Activated CD4-positive, alpha-beta T cell treated with anti-CD3 and anti-CD28 coated beads, Interleukin-10, Interleukin-2, amounts not matched to agents 100 ng/mL and 50 ng/mL, durations not matched to agents 16 hours and 8 hours (primary cell): ENCODE measurements at regions not wholly inside any gene's neighbourhood (a gene's known extent, or its start where the extent isn't known, plus 50 kb on each side); places are given as distances from the start of the nearest gene placed in this dataset.
"Not testable (repeated sequence)": the region's sequence is repeated elsewhere in the genome, so short reads cannot be mapped to it uniquely, and the experiment has no call there.

Experiments used
- DNase-seq: peaks from one replicate; pipeline ENCODE4 v3.0.0-alpha.2; 2020

GRCh38 chr10:109633846-109634245 lies 289.5 kb downstream of the XPNPEP1 start:
- no peak for DNase-seq

DNA sequence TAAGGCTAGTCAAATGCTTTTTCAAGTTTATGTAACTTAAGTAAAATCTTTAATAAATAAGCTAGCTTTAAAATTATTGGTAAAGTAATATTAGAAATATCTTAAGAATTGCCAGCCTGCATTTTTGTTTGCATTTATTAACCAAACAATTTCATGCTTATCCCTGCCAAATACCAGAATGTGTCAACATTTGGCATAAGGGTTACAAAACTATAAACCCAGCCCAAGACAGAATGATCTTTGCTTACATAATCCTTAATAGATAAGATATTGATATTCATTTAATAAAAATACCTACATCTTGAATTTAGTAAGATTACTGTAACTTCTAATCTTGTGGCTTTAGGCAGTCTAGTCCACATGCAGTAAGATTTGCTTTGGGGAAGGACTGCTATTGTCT lies 290.3 kb downstream of the XPNPEP1 start:
- not testable (repeated sequence) for DNase-seq

DNA sequence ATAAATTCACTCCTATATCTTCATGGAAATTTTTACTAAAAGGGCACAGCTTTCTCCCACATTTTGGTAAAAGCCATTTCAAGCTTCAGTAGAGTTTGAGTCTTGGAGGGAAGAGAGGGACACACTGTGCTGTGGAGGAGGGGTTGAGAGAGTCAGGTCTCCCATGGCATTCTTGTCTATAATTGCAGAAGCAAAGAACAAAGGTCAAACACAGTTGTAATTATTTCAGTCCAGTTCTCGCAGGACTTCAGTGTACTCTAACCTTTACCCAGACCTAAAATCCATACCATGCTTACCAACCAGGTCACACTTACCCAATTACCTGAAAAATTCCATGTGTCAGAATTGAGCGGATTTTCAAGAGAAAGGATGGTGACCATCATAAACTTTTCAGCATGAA lies 298.4 kb downstream of the XPNPEP1 start:
- DNase-seq, result no peak

DNA sequence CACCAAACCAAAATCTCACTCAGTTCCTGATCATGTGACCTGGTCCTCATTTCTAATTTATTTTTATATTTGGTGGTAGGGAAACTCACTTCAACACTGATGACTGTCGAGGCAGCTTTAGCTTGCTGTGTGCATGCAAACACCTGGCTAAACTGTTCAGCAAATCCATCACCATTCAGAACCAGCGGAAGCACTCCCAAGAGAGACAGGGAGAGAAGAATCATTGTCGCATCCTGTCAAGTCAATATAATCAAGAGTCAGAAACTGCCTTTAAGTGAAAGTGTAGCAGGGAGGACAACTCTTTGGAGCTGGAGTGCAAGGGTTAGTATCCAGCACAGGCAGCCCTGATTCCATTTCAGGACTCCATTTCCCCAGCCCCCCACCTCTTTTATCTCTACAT lies 300.7 kb downstream of the XPNPEP1 start:
- no peak for DNase-seq

- DNase-seq, result no peak
Observed at GRCh38 chr10:109620396-109620795, 302.9 kb downstream of the XPNPEP1 start.

GRCh38 chr10:109619914-109620313 lies 303.4 kb downstream of the XPNPEP1 start:
- DNase-seq, result no peak

GRCh38 chr10:109618748-109619147 lies 304.6 kb downstream of the XPNPEP1 start:
- DNase-seq, result no peak

GRCh38 chr10:109618301-109618700 lies 305.0 kb downstream of the XPNPEP1 start:
- no peak for DNase-seq

GRCh38 chr10:109616359-109616980 lies 306.8 kb downstream of the XPNPEP1 start:
- no peak for DNase-seq

GRCh38 chr10:109595356-109595755 lies 328.0 kb downstream of the XPNPEP1 start:
- not testable (repeated sequence) for DNase-seq

DNA sequence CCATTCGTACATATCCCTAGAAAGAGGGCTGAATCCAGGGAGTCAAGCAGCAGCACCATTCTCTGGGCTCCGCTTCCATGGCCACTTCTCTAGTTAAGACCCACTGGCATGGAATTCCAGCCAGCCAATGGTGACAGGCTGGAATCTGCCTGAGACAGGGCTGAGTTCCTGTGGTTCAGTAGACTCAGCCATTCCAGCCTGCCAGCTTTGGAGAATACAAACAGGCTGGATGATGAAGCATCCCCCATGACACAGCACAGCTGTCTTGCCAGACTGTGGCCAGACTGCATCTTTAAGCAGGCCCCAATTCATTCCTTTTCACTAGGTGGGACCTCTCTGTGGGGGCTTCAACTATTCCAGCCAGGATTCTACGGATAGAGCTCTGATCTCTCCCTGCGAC lies 329.6 kb downstream of the XPNPEP1 start:
- no peak for DNase-seq

- DNase-seq, result no peak
Observed at GRCh38 chr10:109592391-109592790, 330.9 kb downstream of the XPNPEP1 start.

GRCh38 chr10:109591601-109592000 lies 331.7 kb downstream of the XPNPEP1 start:
- DNase-seq, result no peak

DNA sequence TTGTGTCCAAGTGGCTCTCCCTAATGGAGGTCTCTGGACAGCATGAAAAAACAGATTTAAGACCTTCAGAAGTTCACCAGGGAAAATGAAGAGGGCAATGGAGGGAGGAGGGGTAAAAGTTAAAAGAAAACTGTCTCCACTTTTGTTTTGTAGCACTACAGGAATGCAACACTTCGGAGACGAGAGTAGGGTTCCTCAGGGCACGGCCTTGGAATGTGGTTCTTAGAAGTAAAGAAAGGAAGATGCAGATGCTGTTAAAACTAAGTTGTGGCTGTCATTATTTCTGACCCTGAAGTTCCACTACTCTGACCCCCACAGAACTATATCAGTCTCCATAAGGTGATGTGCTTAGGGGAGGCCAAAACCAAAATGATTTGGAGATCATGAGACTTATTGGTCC lies 335.1 kb downstream of the XPNPEP1 start:
- no peak for DNase-seq

DNA sequence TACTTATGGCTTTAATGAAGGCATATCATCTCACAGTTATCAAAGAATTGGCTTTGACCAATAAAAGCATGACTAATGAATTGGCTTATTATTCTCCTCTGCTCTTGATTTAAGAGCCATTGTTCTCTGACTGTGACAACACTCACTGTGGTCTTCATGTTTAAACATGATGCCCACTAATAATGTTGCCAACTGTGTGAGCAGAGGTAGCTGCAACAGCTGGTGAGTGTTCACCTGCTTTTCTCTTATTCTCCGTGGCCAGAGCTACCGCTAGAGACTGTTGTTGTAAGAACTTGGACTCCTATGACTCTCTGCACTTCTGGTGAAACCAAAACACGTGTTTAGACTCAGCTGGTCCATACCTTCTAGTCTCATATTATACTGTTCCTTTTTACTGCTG lies 335.9 kb downstream of the XPNPEP1 start:
- no peak for DNase-seq

- DNase-seq, result no peak
Observed at GRCh38 chr10:109556399-109556798, 366.9 kb downstream of the XPNPEP1 start.

DNA sequence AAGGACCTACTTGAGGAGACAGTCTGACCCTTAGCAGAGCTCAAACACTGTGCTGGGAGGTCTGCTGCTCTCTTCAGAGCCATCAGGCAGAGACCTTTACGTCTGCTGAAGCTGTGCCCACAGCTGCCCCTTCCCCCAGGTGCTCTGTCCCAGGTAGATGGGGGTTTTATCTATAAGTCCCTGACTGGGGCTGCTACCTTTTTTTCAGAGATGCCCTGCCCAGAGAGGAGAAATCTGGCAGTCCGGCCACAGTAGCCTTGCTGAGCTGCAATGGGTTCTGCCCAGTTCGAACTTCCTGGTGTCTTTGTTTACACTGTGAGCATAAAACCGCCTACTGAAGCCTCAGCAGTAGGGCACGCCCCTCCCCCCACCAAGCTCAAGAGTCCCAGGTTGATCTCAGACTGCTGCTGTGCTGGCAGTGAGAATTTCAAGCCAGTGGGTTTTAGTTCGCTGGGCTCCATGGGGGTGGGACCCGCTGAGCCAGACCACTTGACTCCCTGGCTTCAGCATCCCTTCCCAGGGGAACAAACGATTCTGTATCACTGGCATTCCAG lies 381.2 kb downstream of the XPNPEP1 start:
- not testable (repeated sequence) for DNase-seq

DNA sequence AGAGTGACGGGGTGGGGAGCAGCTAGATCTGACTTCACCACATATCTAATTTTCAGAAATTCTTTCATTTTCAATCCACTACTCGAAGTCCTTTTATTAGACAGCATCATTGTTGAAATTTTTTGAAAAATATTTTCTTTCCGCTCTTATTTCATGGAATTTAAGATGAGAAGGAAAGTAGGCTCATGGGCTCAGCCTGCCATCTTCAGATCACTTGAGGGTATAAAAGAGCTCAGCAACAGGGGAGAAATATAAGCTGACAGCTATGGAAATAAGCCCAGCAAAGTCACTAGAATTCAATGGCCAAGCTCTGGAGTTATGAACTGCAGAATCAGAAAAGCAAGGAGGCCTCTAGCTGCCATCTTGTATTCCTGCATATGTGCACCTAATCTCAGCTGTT lies 389.1 kb downstream of the XPNPEP1 start:
- DNase-seq, result no peak

- DNase-seq, result no peak
Observed at GRCh38 chr10:109529258-109529657, 394.1 kb downstream of the XPNPEP1 start.

- no peak for DNase-seq
Observed at GRCh38 chr10:109517748-109518147, 405.6 kb downstream of the XPNPEP1 start.

- DNase-seq, result no peak
Observed at GRCh38 chr10:109504401-109504800, 418.9 kb downstream of the XPNPEP1 start.

GRCh38 chr10:109487691-109488090 lies 435.6 kb downstream of the XPNPEP1 start:
- no peak for DNase-seq

GRCh38 chr10:109480836-109481235 lies 442.5 kb downstream of the XPNPEP1 start:
- no peak for DNase-seq

GRCh38 chr10:109475711-109476421 lies 447.4 kb downstream of the XPNPEP1 start:
- DNase-seq, result no peak

DNA sequence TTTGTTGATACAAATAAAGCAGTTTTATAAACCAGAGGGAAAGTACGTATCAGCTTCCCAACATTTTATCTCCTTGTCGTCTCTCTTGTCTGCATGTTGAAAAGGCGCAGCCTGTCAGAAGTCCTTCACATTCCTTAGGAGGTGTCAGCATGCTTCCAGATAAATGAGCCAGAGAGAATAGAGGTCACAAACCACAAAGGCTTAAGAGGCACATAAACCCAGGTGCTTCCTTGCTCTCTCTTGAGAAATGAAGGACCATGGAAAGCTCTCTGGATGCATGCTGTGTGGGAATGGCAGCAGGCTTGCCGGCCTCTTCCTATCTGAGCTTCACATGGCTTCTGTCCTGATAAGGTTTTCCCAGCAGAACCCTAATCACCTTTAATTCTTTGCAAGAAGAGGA lies 448.5 kb downstream of the XPNPEP1 start:
- DNase-seq, result no peak
